GM23338 (cell line): ENCODE measurements at regions not wholly inside any gene's neighbourhood (a gene's known extent, or its start where the extent isn't known, plus 50 kb on each side); places are given as distances from the start of the nearest gene placed in this dataset.

ENCODE experiments used
- ATAC-seq: fragments of 200-7000 bp; cut with Tn5 transposase; 3 replicates; pipeline ENCODE4 v1.9.1; 2020
- DNase-seq: peaks from one replicate; pipeline ENCODE4 v3.0.0-alpha.2; 2015; ENCODE audit warnings: low spot score
- H2AFZ ChIP-seq: fragments of 200-600 bp; sonication (generic); 2 replicates; pipeline ENCODE4 v1.8.0; 2016; ENCODE audit warnings: antibody characterized with exemption, mild to moderate bottlenecking, moderate library complexity
- H3F3A ChIP-seq: fragments of 200-600 bp; sonication (generic); replicated peaks from 2 replicates; pipeline ENCODE4 v1.8.0; 2017; ENCODE audit warnings: antibody characterized with exemption, mixed run types, low read depth
- H3K27ac ChIP-seq: fragments of 200-600 bp; sonication (generic); 2 replicates; pipeline ENCODE4 v1.6.1; 2016; ENCODE audit warnings: low read depth
- H3K27me3 ChIP-seq: fragments of 200-600 bp; sonication (generic); 2 replicates; pipeline ENCODE4 v1.8.0; 2016; ENCODE audit warnings: mild to moderate bottlenecking, mixed run types, moderate library complexity; ENCODE audit not compliant: insufficient read depth
- H3K36me3 ChIP-seq: fragments of 200-600 bp; sonication (generic); 2 replicates; pipeline ENCODE4 v1.8.0; 2016; ENCODE audit warnings: mild to moderate bottlenecking; ENCODE audit not compliant: insufficient read depth
- H3K4me1 ChIP-seq: fragments of 200-600 bp; sonication (generic); 2 replicates; pipeline ENCODE4 v1.8.0; 2016; ENCODE audit warnings: mild to moderate bottlenecking, moderate library complexity; ENCODE audit not compliant: insufficient read depth
- H3K4me2 ChIP-seq: fragments of 200-600 bp; sonication (generic); 2 replicates; pipeline ENCODE4 v1.7.1; 2017; ENCODE audit warnings: mixed run types
- H3K4me3 ChIP-seq: fragments of 200-600 bp; sonication (generic); 2 replicates; pipeline ENCODE4 v1.6.1; 2016; ENCODE audit warnings: mixed run types
- H3K79me2 ChIP-seq: fragments of 200-600 bp; sonication (generic); replicated peaks from 2 replicates; pipeline ENCODE4 v1.8.0; 2017; ENCODE audit warnings: mild to moderate bottlenecking; ENCODE audit not compliant: insufficient read depth
- H3K9me2 ChIP-seq: fragments of 200-600 bp; sonication (generic); 2 replicates; pipeline ENCODE4 v1.8.0; 2017; ENCODE audit not compliant: insufficient read depth
- H4K20me1 ChIP-seq: fragments of 200-600 bp; sonication (generic); replicated peaks from 2 replicates; pipeline ENCODE4 v1.8.0; 2017; ENCODE audit warnings: mild to moderate bottlenecking; ENCODE audit not compliant: insufficient read depth
- H3K27ac Mint-ChIP-seq: 2 replicates; pipeline ENCODE4 v1.8.0; 2020; ENCODE audit warnings: inconsistent platforms, mild to moderate bottlenecking, moderate library complexity, mixed read lengths
- H3K27me3 Mint-ChIP-seq: 3 replicates; pipeline ENCODE4 v1.8.0; 2022; ENCODE audit warnings: low read depth, mild to moderate bottlenecking, moderate library complexity, mixed read lengths, inconsistent platforms; ENCODE audit not compliant: insufficient read depth, poor library complexity
- H3K36me3 Mint-ChIP-seq: 3 replicates; pipeline ENCODE4 v1.8.0; 2021; ENCODE audit warnings: low read depth, mild to moderate bottlenecking, inconsistent platforms, moderate library complexity, mixed read lengths
- H3K4me1 Mint-ChIP-seq: 3 replicates; pipeline ENCODE4 v1.8.0; 2020; ENCODE audit warnings: mild to moderate bottlenecking, inconsistent platforms, mixed read lengths
- H3K4me3 Mint-ChIP-seq: 3 replicates; pipeline ENCODE4 v1.8.0; 2021; ENCODE audit warnings: moderate library complexity, mild to moderate bottlenecking, inconsistent platforms, mixed read lengths
- H3K9me3 Mint-ChIP-seq: 3 replicates; pipeline ENCODE4 v1.8.0; 2020; ENCODE audit warnings: moderate library complexity, mild to moderate bottlenecking, inconsistent platforms, mixed read lengths
- EZH2phosphoT487 ChIP-seq: fragments of 200-600 bp; sonication (generic); IDR thresholded peaks from one replicate; pipeline ENCODE4 v1.8.1; 2018; ENCODE audit warnings: antibody characterized with exemption; ENCODE audit not compliant: unreplicated experiment
- POLR2AphosphoS5 ChIP-seq: IDR thresholded peaks from 2 replicates; pipeline ENCODE4 v1.6.1; 2016; ENCODE audit warnings: antibody characterized with exemption, low read depth
- ZNF114 ChIP-seq: fragments of 250-450 bp; sonication (Bioruptor Pico); IDR thresholded peaks from 2 replicates; pipeline ENCODE4 v1.5.0; 2020; ENCODE audit warnings: mild to moderate bottlenecking, moderate library complexity
- ZNF331 ChIP-seq: fragments of 250-450 bp; sonication (Bioruptor Pico); IDR thresholded peaks from 2 replicates; pipeline ENCODE4 v1.5.0; 2020; ENCODE audit warnings: low read depth, mild to moderate bottlenecking, moderate library complexity
- TF ChIP-seq, protein P1 (sequence below), 2 experiments: fragments of 200-600 bp in 1 of 2; sonication (generic) in 1 of 2; conservative IDR thresholded peaks; 2 replicates each; pipeline versions ENCODE4 v1.5.1 to v1.6.1; 2016 to 2017; ENCODE audit warnings: antibody characterized with exemption in 2 of 2, low read depth in 2 of 2, mild to moderate bottlenecking in 2 of 2, moderate library complexity in 1 of 2
- TF ChIP-seq, protein P2 (sequence below): IDR thresholded peaks from one replicate; pipeline ENCODE4 v1.6.1; 2018; ENCODE audit warnings: antibody characterized with exemption; ENCODE audit not compliant: unreplicated experiment
- TF ChIP-seq, protein P3 (sequence below): fragments of 250-450 bp; sonication (Bioruptor Pico); IDR thresholded peaks from 2 replicates; pipeline ENCODE4 v1.5.0; 2020; ENCODE audit warnings: mild to moderate bottlenecking, moderate library complexity

DNA sequence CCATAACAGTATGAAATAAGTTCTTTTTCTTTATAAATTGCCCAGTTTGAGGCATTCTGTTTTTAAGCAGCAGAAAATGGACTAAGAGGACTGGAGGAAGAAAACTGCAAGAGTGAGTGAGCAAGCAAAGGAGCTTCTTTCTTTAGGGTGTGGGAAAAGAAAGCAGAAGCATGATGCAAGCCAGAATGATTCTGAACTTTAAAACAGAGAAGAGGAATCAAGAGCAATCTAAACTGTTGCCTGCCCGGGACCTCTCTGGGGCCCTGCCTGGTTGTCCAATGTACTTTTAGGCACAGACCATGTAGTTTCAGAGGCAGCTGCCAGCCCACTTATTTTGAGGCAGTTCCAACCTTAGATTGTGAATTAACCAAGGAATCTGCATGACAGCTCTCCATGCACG, 186.3 kb downstream of the PLPP4 start:
- TF ChIP-seq ZNF114 (CRISPR knock-in tag) (no peak), EZH2phosphoT487 (no peak), POLR2AphosphoS5 (no peak)
- TF ChIP-seq, protein P1, sequence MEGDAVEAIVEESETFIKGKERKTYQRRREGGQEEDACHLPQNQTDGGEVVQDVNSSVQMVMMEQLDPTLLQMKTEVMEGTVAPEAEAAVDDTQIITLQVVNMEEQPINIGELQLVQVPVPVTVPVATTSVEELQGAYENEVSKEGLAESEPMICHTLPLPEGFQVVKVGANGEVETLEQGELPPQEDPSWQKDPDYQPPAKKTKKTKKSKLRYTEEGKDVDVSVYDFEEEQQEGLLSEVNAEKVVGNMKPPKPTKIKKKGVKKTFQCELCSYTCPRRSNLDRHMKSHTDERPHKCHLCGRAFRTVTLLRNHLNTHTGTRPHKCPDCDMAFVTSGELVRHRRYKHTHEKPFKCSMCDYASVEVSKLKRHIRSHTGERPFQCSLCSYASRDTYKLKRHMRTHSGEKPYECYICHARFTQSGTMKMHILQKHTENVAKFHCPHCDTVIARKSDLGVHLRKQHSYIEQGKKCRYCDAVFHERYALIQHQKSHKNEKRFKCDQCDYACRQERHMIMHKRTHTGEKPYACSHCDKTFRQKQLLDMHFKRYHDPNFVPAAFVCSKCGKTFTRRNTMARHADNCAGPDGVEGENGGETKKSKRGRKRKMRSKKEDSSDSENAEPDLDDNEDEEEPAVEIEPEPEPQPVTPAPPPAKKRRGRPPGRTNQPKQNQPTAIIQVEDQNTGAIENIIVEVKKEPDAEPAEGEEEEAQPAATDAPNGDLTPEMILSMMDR (conservative IDR thresholded peaks at IDR 0.05; ENCODE audit: low read depth in 2 of 2) = no peak
- TF ChIP-seq, protein P2, sequence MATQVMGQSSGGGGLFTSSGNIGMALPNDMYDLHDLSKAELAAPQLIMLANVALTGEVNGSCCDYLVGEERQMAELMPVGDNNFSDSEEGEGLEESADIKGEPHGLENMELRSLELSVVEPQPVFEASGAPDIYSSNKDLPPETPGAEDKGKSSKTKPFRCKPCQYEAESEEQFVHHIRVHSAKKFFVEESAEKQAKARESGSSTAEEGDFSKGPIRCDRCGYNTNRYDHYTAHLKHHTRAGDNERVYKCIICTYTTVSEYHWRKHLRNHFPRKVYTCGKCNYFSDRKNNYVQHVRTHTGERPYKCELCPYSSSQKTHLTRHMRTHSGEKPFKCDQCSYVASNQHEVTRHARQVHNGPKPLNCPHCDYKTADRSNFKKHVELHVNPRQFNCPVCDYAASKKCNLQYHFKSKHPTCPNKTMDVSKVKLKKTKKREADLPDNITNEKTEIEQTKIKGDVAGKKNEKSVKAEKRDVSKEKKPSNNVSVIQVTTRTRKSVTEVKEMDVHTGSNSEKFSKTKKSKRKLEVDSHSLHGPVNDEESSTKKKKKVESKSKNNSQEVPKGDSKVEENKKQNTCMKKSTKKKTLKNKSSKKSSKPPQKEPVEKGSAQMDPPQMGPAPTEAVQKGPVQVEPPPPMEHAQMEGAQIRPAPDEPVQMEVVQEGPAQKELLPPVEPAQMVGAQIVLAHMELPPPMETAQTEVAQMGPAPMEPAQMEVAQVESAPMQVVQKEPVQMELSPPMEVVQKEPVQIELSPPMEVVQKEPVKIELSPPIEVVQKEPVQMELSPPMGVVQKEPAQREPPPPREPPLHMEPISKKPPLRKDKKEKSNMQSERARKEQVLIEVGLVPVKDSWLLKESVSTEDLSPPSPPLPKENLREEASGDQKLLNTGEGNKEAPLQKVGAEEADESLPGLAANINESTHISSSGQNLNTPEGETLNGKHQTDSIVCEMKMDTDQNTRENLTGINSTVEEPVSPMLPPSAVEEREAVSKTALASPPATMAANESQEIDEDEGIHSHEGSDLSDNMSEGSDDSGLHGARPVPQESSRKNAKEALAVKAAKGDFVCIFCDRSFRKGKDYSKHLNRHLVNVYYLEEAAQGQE = no peak
- Histone ChIP-seq H3K9me2 (peaks cover 20% of the 10 kb centered on the region; the same call in 1 of the 2 replicates), H2AFZ (no peak overlapping the region), H4K20me1 (no peaks in the 10 kb centered on the region), H3K4me1 (peaks cover 30% of the 10 kb centered on the region), H3K4me3 (no peak overlapping the region), H3K4me2 (no peak overlapping the region), H3K79me2 (no peaks in the 10 kb centered on the region), H3K36me3 (no peaks in the 10 kb centered on the region), H3K27ac (no peak overlapping the region), H3F3A (peaks cover 5% of the 10 kb centered on the region; the same call in 1 of the 2 replicates), H3K27me3 (peaks cover 15% of the 10 kb centered on the region; the same call in 1 of the 2 replicates)
- no peak for DNase-seq
- Mint-ChIP-seq H3K27me3 (peaks cover 23% of the 10 kb centered on the region), H3K27ac (no peak overlapping the region), H3K36me3 (no peaks in the 10 kb centered on the region; the same call in 2 of the 3 replicates), H3K9me3 (no peaks in the 10 kb centered on the region), H3K4me3 (no peak overlapping the region), H3K4me1 (peaks cover 49% of the 10 kb centered on the region)
- ATAC-seq = no peak

DNA sequence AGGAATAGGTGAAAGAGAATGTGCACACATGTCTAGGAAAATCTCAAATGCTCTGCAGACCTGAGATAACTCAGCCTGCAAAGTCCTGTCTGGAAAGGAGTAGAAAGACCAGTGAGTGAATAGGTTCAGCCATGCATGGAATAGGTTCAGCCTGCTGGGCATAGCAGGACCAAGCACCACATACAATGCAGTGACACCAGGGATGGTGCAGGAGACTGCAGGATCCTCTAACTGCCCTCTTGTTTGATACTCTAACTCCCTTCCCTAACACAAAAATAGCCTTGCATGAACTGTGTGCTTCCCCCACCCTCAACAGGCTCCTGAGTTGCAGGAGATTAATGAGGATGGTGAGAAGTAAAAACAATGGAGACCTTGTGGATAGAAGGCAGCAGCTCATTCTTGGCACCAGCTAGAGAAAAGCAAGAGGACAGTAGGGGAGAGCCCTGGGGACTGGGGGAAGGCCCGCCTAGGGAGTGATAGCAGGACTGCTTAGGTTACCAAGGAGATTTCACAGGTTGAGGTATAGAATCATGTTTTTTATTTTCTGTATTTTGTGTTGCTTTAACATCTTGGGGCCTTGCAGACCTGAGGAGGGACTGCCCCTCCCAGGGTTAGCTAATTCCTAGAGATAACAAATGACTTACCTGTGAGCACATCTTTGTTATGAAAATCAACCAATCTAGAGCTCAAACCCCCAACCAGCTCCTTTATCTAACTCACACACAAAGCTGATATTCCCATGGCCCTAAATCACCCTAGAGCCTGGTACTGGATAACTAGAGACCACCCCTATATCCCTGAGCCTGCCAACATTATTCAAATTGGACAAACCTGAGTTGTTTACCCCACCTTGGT, 187.8 kb downstream of the PLPP4 start:
- no peaks in the 10 kb centered on the region for H4K20me1 ChIP-seq
- peaks cover 30% of the 10 kb centered on the region for H3K4me1 ChIP-seq
- Mint-ChIP-seq H3K4me1 (peaks cover 49% of the 10 kb centered on the region), H3K4me3 (no peak overlapping the region), H3K27ac (no peak overlapping the region), H3K27me3 (peaks cover 23% of the 10 kb centered on the region), H3K36me3 (no peaks in the 10 kb centered on the region; the same call in 2 of the 3 replicates), H3K9me3 (no peaks in the 10 kb centered on the region)
- no peak overlapping the region for H3K27ac ChIP-seq
- peak; percentile 33 for DNase-seq
- H3F3A ChIP-seq = peaks cover 5% of the 10 kb centered on the region; the same call in 1 of the 2 replicates
- H2AFZ ChIP-seq = no peak overlapping the region
- peaks cover 10% of the 10 kb centered on the region; the same call in 1 of the 2 replicates for H3K9me2 ChIP-seq
- ATAC-seq = peak; percentile 79
- no peaks in the 10 kb centered on the region for H3K79me2 ChIP-seq
- H3K36me3 ChIP-seq = no peaks in the 10 kb centered on the region
- peak overlapping the region; percentile 75 for H3K4me2 ChIP-seq
- H3K4me3 ChIP-seq = no peak overlapping the region
- TF ChIP-seq, protein P3, sequence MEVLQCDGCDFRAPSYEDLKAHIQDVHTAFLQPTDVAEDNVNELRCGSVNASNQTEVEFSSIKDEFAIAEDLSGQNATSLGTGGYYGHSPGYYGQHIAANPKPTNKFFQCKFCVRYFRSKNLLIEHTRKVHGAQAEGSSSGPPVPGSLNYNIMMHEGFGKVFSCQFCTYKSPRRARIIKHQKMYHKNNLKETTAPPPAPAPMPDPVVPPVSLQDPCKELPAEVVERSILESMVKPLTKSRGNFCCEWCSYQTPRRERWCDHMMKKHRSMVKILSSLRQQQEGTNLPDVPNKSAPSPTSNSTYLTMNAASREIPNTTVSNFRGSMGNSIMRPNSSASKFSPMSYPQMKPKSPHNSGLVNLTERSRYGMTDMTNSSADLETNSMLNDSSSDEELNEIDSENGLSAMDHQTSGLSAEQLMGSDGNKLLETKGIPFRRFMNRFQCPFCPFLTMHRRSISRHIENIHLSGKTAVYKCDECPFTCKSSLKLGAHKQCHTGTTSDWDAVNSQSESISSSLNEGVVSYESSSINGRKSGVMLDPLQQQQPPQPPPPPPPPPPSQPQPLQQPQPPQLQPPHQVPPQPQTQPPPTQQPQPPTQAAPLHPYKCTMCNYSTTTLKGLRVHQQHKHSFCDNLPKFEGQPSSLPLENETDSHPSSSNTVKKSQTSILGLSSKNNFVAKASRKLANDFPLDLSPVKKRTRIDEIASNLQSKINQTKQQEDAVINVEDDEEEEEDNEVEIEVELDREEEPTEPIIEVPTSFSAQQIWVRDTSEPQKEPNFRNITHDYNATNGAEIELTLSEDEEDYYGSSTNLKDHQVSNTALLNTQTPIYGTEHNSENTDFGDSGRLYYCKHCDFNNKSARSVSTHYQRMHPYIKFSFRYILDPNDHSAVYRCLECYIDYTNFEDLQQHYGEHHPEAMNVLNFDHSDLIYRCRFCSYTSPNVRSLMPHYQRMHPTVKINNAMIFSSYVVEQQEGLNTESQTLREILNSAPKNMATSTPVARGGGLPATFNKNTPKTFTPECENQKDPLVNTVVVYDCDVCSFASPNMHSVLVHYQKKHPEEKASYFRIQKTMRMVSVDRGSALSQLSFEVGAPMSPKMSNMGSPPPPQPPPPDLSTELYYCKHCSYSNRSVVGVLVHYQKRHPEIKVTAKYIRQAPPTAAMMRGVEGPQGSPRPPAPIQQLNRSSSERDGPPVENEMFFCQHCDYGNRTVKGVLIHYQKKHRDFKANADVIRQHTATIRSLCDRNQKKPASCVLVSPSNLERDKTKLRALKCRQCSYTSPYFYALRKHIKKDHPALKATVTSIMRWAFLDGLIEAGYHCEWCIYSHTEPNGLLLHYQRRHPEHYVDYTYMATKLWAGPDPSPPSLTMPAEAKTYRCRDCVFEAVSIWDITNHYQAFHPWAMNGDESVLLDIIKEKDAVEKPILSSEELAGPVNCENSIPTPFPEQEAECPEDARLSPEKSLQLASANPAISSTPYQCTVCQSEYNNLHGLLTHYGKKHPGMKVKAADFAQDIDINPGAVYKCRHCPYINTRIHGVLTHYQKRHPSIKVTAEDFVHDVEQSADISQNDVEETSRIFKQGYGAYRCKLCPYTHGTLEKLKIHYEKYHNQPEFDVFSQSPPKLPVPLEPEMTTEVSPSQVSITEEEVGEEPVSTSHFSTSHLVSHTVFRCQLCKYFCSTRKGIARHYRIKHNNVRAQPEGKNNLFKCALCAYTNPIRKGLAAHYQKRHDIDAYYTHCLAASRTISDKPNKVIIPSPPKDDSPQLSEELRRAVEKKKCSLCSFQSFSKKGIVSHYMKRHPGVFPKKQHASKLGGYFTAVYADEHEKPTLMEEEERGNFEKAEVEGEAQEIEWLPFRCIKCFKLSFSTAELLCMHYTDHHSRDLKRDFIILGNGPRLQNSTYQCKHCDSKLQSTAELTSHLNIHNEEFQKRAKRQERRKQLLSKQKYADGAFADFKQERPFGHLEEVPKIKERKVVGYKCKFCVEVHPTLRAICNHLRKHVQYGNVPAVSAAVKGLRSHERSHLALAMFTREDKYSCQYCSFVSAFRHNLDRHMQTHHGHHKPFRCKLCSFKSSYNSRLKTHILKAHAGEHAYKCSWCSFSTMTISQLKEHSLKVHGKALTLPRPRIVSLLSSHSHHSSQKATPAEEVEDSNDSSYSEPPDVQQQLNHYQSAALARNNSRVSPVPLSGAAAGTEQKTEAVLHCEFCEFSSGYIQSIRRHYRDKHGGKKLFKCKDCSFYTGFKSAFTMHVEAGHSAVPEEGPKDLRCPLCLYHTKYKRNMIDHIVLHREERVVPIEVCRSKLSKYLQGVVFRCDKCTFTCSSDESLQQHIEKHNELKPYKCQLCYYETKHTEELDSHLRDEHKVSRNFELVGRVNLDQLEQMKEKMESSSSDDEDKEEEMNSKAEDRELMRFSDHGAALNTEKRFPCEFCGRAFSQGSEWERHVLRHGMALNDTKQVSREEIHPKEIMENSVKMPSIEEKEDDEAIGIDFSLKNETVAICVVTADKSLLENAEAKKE (CRISPR knock-in tag) = peak; percentile 4; the same call in 1 of the 2 replicates
- TF ChIP-seq ZNF331 (CRISPR knock-in tag) (no peak), POLR2AphosphoS5 (no peak)
- peaks cover 15% of the 10 kb centered on the region; the same call in 1 of the 2 replicates for H3K27me3 ChIP-seq
